Fibroblast of upper back skin (primary cell): ENCODE measurements at regions not wholly inside any gene's neighbourhood (a gene's known extent, or its start where the extent isn't known, plus 50 kb on each side); places are given as distances from the start of the nearest gene placed in this dataset.
"Not testable (repeated sequence)": the region's sequence is repeated elsewhere in the genome, so short reads cannot be mapped to it uniquely, and the experiment has no call there.

Source experiments
- DNase-seq: peaks from one replicate; pipeline ENCODE4 v3.0.0-alpha.2; 2013

DNA sequence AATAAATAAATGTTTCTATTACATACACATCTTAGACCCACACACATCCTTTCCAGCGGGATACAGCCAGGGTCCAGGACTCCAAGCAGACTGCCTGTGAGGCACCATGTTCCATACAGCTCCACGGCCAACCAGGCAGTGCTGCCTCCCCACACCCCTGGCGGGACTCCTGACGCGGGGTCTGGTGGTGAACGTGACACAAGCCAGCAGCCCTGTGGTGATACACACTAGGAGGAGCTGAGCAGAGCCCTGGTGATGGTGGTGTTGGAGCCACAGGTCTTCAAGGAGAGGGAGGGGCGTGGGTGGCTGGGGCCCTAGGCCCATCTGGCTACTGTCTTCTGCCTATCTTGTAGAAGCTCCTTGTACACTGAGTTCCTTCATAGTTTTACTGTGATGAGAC, 53.1 kb upstream of the LPCAT1 start:
- DNase-seq, result not testable (repeated sequence)

DNA sequence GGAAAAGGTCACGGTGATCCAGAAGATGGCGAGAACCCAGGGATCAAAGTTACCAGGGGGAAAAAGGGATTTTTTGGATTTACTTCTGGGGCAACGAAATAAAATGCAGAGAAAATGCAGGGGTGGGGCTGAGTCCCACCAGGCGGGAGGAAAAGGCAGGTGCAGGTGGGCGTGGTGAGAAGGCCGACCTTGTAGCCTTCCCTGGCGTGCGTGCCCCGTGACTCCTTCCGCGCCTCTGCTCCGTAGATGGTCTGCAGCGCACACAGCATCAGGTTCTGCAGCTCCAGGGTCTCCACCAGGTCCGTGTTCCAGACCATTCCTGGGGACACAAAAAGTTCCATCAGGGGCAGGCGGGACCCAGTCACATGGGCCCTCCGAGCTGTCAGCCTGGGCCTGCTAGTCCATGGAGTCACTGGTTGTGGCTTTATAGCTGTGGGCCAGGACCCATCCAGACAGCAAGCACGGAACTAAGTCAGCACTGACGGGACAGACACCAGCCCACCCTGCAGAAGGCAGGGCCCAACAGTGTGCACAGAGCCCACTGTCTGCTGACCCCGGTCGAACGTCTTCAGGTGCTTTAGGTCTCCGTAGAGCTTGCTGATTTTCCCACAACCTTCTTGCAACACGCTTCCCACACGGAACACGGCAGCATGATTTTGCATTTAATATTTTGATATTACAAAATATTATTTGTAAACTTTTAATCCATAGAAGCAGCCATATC, 52.4 kb upstream of the LPCAT1 start:
- not testable (repeated sequence) for DNase-seq

DNA sequence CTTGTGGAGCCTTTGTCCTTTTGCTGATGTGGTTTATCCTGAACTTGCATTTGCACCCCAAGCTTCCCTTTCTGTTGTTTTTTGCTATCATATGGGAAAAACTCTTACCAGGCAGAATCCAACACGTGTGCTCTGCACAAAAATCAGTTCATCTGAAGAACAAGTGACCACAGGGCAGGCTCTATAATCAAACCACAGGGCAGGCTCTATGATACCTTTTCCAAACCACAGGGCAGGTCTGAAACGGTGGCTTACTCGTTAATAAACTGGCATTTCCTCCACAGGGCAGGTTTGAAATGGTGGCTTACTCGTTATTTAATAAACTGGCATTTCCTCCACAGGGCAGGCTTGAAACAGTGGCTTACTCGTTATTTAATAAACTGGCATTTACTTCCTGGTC, 51.7 kb upstream of the LPCAT1 start:
- DNase-seq, result not testable (repeated sequence)

DNA sequence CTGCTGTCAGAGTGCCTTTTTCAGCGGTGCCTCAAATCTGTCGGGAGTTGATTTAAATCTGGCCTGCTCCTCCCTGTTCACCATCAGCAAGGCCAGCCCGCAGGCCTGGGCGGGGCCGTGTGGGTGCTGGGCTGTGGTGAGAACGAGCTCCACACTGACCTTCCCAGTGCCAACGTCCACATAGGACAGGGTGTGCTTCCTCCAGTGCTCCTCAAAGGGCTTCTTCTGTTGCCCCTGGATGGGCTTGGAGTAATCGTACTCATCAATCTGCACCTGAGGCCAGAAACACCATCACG, 50.2 kb upstream of the LPCAT1 start:
- not testable (repeated sequence) for DNase-seq

DNA sequence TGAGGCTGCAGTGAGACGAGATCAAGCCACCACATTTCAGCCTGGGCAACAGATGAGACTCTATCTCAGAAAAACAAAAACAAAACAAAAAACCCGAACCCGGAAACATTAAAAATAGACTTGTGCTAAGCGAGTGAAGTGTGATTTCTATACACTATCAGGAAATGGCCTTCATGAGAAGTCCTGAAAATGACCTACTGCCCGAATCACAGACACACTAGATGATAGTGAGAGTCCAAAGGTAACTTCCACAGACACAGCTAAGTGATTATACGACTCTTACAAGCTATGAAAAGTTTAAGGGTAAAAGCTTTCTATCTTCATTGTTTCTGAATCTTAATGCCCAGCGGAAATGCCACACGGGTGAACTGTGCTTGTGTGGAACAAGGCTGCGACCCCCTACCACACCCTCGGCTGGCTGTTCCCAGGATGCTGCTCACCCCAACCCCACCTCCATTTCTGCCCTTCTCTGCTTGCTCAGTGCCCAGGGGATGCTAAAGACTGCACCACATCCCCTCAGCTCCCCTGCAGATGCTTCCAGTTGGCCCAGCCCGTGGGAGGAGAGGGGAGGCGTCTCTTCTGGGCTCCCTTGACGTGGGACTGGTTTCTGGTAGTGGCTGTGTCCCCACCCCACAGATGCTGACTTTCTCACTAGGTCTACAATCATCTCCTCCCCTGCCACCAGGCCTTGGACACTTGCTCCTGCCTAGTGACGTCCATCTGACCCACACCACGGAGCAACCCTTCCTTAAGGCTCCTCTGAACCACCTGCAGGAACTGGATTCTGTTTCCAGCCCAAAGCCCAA, 49.7 kb upstream of the LPCAT1 start:
- DNase-seq, result not testable (repeated sequence)
